ENCODE measurements at regions not wholly inside any gene's neighbourhood (a gene's known extent, or its start where the extent isn't known, plus 50 kb on each side); places are given as distances from the start of the nearest gene placed in this dataset.
A peak's percentile ranks its signal among the peaks of the same experiment; 100 is the strongest.
"Not testable (repeated sequence)": the region's sequence is repeated elsewhere in the genome, so short reads cannot be mapped to it uniquely, and the experiment has no call there.

- DNase-seq (ENCODE audit: low spot score in 2 of 2); H3K4me3 ChIP-seq (ENCODE audit: low read depth, poor library complexity, severe bottlenecking); intact Hi-C loops (cut with DNase I; ENCODE audit: low total_unique reads): not testable (repeated sequence)
- 96 to 100% methylated on average over 1 of the region's 1 CpG for WGBS, 2 donors
Observed at GRCh38 chr7:76839214-76839613, 192.9 kb downstream of the SPDYE17 start.

GRCh38 chr7:76838357-76838756 is 193.8 kb downstream of the SPDYE17 start:
- intact Hi-C loops (cut with DNase I; ENCODE audit: low total_unique reads); DNase-seq (ENCODE audit: low spot score in 2 of 2): not testable (repeated sequence)
- WGBS, 2 donors: 83 to 85% methylated on average over 1 of the region's 1 CpG

GRCh38 chr7:76829233-76829632 is 202.2 kb upstream of the POMZP3 start:
- 83 to 84% methylated on average over 3 of the region's 3 CpGs for WGBS, 2 donors
- intact Hi-C loops (cut with DNase I; ENCODE audit: low total_unique reads); H3K4me3 ChIP-seq (ENCODE audit: low read depth, poor library complexity, severe bottlenecking); DNase-seq (ENCODE audit: low spot score in 2 of 2): not testable (repeated sequence)

More at GRCh38 chr7:76838357-76838756, 193.8 kb downstream of the SPDYE17 start:
- not testable (repeated sequence) for H3K4me3 ChIP-seq (ENCODE audit: low read depth, poor library complexity, severe bottlenecking)

GRCh38 chr7:76826181-76826580 is 199.1 kb upstream of the POMZP3 start:
- DNase-seq (ENCODE audit: low spot score in 2 of 2); H3K4me3 ChIP-seq (ENCODE audit: low read depth, poor library complexity, severe bottlenecking); intact Hi-C loops (cut with DNase I; ENCODE audit: low total_unique reads): not testable (repeated sequence)
- 78 to 83% methylated on average over 4 of the region's 4 CpGs for WGBS, 2 donors

GRCh38 chr7:76809856-76810255 is 182.8 kb upstream of the POMZP3 start:
- intact Hi-C loops (cut with DNase I; ENCODE audit: low total_unique reads); H3K4me3 ChIP-seq (ENCODE audit: low read depth, poor library complexity, severe bottlenecking); DNase-seq (ENCODE audit: low spot score in 2 of 2): not testable (repeated sequence)
- WGBS, 2 donors: 94% methylated on average over 4 of the region's 4 CpGs

GRCh38 chr7:76807588-76808100 is 180.6 kb upstream of the POMZP3 start:
- DNase-seq (ENCODE audit: low spot score in 2 of 2); H3K4me3 ChIP-seq (ENCODE audit: low read depth, poor library complexity, severe bottlenecking); intact Hi-C loops (cut with DNase I; ENCODE audit: low total_unique reads): not testable (repeated sequence)
- WGBS, 2 donors: 83 to 89% methylated on average over 3 of the region's 3 CpGs

- H3K4me3 ChIP-seq (ENCODE audit: low read depth, poor library complexity, severe bottlenecking); intact Hi-C loops (cut with DNase I; ENCODE audit: low total_unique reads); DNase-seq (ENCODE audit: low spot score in 2 of 2): not testable (repeated sequence)
Observed at GRCh38 chr7:76806460-76806859, 179.4 kb upstream of the POMZP3 start.

GRCh38 chr7:76806010-76806409 is 178.9 kb upstream of the POMZP3 start:
- DNase-seq (ENCODE audit: low spot score in 2 of 2); H3K4me3 ChIP-seq (ENCODE audit: low read depth, poor library complexity, severe bottlenecking); intact Hi-C loops (cut with DNase I; ENCODE audit: low total_unique reads): not testable (repeated sequence)
- 53 to 60% methylated on average over 6 of the region's 6 CpGs for whole genome bisulfite sequencing, 2 donors

GRCh38 chr7:76805262-76805661 is 178.2 kb upstream of the POMZP3 start:
- intact Hi-C loops (cut with DNase I; ENCODE audit: low total_unique reads); H3K4me3 ChIP-seq (ENCODE audit: low read depth, poor library complexity, severe bottlenecking): not testable (repeated sequence)
- 21 to 26% methylated on average over 1 of the region's 1 CpG for WGBS, 2 donors
- DNase-seq (ENCODE audit: low spot score in 2 of 2): peak in 1 of 2 donors; percentile 80

- H3K4me3 ChIP-seq (ENCODE audit: low read depth, poor library complexity, severe bottlenecking); intact Hi-C loops (cut with DNase I; ENCODE audit: low total_unique reads); DNase-seq (ENCODE audit: low spot score in 2 of 2): not testable (repeated sequence)
- WGBS, 2 donors: 22 to 75% methylated on average over 1 of the region's 1 CpG
Observed at GRCh38 chr7:76797639-76798038, 170.6 kb upstream of the POMZP3 start.

- DNase-seq (ENCODE audit: low spot score in 2 of 2); intact Hi-C loops (cut with DNase I; ENCODE audit: low total_unique reads): not testable (repeated sequence)
Observed at GRCh38 chr7:76780693-76781092, 153.6 kb upstream of the POMZP3 start.

GRCh38 chr7:76774279-76774678 is 147.2 kb upstream of the POMZP3 start:
- intact Hi-C loops (cut with DNase I; ENCODE audit: low total_unique reads); H3K4me3 ChIP-seq (ENCODE audit: low read depth, poor library complexity, severe bottlenecking); DNase-seq (ENCODE audit: low spot score in 2 of 2): not testable (repeated sequence)
- WGBS, 2 donors: 48 to 56% methylated on average over 2 of the region's 2 CpGs

More at GRCh38 chr7:76780693-76781092, 153.6 kb upstream of the POMZP3 start:
- H3K4me3 ChIP-seq (ENCODE audit: low read depth, poor library complexity, severe bottlenecking): not testable (repeated sequence)

GRCh38 chr7:76771980-76772379 is 144.9 kb upstream of the POMZP3 start:
- WGBS, 2 donors: 86 to 88% methylated on average over 1 of the region's 1 CpG
- DNase-seq (ENCODE audit: low spot score in 2 of 2); H3K4me3 ChIP-seq (ENCODE audit: low read depth, poor library complexity, severe bottlenecking); intact Hi-C loops (cut with DNase I; ENCODE audit: low total_unique reads): not testable (repeated sequence)

GRCh38 chr7:76763977-76764376 is 136.9 kb upstream of the POMZP3 start:
- 93 to 100% methylated on average over 2 to 3 of the region's 3 CpGs for WGBS, 2 donors
- DNase-seq (ENCODE audit: low spot score in 2 of 2); H3K4me3 ChIP-seq (ENCODE audit: low read depth, poor library complexity, severe bottlenecking); intact Hi-C loops (cut with DNase I; ENCODE audit: low total_unique reads): not testable (repeated sequence)

- intact Hi-C loops (cut with DNase I; ENCODE audit: low total_unique reads): not testable (repeated sequence)
Observed at GRCh38 chr7:76760546-76761220, 133.6 kb upstream of the POMZP3 start.

GRCh38 chr7:76739538-76739937 is 112.5 kb upstream of the POMZP3 start:
- 58 to 64% methylated on average over 4 of the region's 4 CpGs for WGBS, 2 donors
- intact Hi-C loops (cut with DNase I; ENCODE audit: low total_unique reads); H3K4me3 ChIP-seq (ENCODE audit: low read depth, poor library complexity, severe bottlenecking): not testable (repeated sequence)

More at GRCh38 chr7:76760546-76761220, 133.6 kb upstream of the POMZP3 start:
- DNase-seq (ENCODE audit: low spot score in 2 of 2); H3K4me3 ChIP-seq (ENCODE audit: low read depth, poor library complexity, severe bottlenecking): not testable (repeated sequence)

More at GRCh38 chr7:76739538-76739937, 112.5 kb upstream of the POMZP3 start:
- not testable (repeated sequence) for DNase-seq (ENCODE audit: low spot score in 2 of 2)

Data from lower leg skin (tissue), 3 donors.